Subcutaneous abdominal adipose tissue (tissue), 5 donors: ENCODE measurements at regions not wholly inside any gene's neighbourhood (a gene's known extent, or its start where the extent isn't known, plus 50 kb on each side); places are given as distances from the start of the nearest gene placed in this dataset.

Experiments used
- H3K27ac ChIP-seq: one replicate; pipeline ENCODE4 v1.7.0; 2013; ENCODE audit warnings: low read depth, mild to moderate bottlenecking, inconsistent platforms, low read length, moderate library complexity
- H3K27me3 ChIP-seq, 5 donors: one replicate each; pipeline ENCODE4 v1.7.0; 2013; ENCODE audit warnings: low read length in 5 of 5, inconsistent platforms in 1 of 5; ENCODE audit not compliant: control insufficient read depth in 5 of 5, insufficient read depth in 4 of 5
- H3K36me3 ChIP-seq, 5 donors: one replicate each; pipeline ENCODE4 v1.7.0; 2013; ENCODE audit warnings: low read length in 5 of 5; ENCODE audit not compliant: control insufficient read depth in 5 of 5, insufficient read depth in 5 of 5
- H3K4me1 ChIP-seq, 5 donors: one replicate each; pipeline ENCODE4 v1.7.0; 2013; ENCODE audit warnings: low read length in 5 of 5, mild to moderate bottlenecking in 3 of 5, moderate library complexity in 1 of 5; ENCODE audit not compliant: control insufficient read depth in 5 of 5, insufficient read depth in 5 of 5
- H3K4me3 ChIP-seq, 5 donors: one replicate each; pipeline ENCODE4 v1.7.0; 2013; ENCODE audit warnings: low read length in 5 of 5, low read depth in 1 of 5
- H3K9ac ChIP-seq, 5 donors: one replicate each; pipeline ENCODE4 v1.7.0; 2013; ENCODE audit warnings: low read length in 5 of 5, mild to moderate bottlenecking in 4 of 5, moderate library complexity in 3 of 5
- H3K9me3 ChIP-seq, 5 donors: one replicate each; pipeline ENCODE4 v1.7.0; 2013; ENCODE audit warnings: low read length in 5 of 5; ENCODE audit not compliant: control insufficient read depth in 5 of 5
- donor health status: healthy.
- donor health status: healthy.
- donor health status: healthy.
- donor health status: healthy.
- donor health status: healthy.

DNA sequence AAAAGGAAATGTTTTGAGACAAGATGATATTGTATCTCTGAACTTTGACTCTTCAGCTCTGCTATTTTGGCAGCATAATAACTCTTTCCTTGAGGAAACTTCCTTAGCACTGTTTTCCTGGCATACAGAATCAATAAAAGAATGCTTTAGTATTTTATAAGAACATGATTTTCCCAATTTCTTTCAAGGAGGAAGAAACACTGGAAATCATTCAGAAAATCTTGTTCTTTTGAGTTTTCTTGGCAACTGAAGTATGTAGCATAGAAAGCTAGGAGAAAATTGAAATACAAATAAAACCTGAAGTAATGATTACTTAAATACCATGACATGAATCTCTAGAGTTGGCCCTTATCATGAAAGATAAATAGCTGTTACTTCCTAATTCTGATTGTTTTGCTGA is 461.4 kb upstream of the ZNF608 start:
- H3K27ac ChIP-seq: no peak overlapping the region
- H3K9ac ChIP-seq: no peak overlapping the region
- H3K9me3 ChIP-seq: no peaks in the 10 kb centered on the region
- H3K36me3 ChIP-seq: no peaks in the 10 kb centered on the region
- H3K4me3 ChIP-seq: no peak overlapping the region
- H3K27me3 ChIP-seq: no peaks in the 10 kb centered on the region
- peaks cover 0 to 7% (median 0%) of the 10 kb centered on the region in 5 donors for H3K4me1 ChIP-seq

DNA sequence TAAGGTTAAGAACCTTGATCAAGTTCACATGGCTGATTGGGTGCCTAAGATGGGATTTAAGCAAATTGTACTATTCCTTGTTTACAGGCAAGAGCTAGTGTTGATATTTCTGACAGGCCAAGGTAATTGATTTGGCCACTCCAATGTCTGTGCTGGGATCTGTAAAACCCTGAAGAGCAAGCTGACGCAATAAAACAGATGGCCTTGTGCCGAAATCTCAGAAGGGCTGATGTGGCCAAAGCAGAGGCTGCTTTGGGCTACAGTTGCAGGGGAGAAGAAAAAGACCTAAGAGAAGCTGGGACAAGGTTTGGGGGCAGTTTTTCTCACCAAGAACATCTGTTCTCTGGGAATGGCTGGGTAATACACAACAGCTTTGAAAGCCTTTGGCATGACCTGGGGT is 463.2 kb upstream of the ZNF608 start:
- Histone ChIP-seq H3K27me3 (no peaks in the 10 kb centered on the region), H3K9ac (no peak overlapping the region), H3K4me3 (no peak overlapping the region), H3K4me1 (peaks cover 0 to 7% (median 0%) of the 10 kb centered on the region in 5 donors), H3K9me3 (no peaks in the 10 kb centered on the region), H3K36me3 (no peaks in the 10 kb centered on the region), H3K27ac (no peak overlapping the region)

DNA sequence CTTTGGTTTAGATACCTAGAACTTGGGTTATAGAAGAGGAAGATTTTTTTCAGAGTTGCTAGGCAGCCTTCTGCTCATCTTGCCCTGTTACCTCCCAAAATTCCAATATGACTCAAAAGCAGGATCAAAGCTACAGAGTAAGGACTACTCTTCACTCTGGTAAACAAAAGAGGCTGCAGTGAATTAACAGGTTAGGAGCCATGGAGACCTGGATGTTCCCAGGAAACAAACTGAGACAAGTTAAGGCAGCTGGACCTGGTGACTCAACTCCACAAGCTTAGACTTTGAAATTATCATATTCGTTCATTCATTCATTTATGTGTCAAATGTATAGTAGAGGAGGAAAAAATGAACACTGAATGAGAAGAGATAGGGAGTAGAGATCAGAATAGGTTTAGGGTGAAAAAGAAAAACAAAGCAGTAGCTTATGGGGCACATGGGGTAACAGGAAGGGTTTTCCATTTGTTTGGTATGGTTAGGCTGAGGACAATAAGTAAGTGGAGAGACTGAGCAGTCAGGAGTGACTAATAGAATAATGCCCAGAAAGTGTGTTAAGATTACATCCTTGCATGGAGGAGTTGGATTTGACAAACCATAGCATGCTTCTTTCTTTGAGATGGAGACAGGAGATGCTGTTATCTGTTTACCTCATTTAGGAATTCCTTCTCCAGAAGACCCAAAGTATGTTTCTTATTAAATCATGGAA is 464.0 kb upstream of the ZNF608 start:
- no peaks in the 10 kb centered on the region for H3K27me3 ChIP-seq
- no peaks in the 10 kb centered on the region for H3K36me3 ChIP-seq
- no peak overlapping the region for H3K9ac ChIP-seq
- no peak overlapping the region for H3K27ac ChIP-seq
- peaks cover 0 to 7% (median 0%) of the 10 kb centered on the region in 5 donors for H3K4me1 ChIP-seq
- no peak overlapping the region for H3K4me3 ChIP-seq
- H3K9me3 ChIP-seq: no peaks in the 10 kb centered on the region

DNA sequence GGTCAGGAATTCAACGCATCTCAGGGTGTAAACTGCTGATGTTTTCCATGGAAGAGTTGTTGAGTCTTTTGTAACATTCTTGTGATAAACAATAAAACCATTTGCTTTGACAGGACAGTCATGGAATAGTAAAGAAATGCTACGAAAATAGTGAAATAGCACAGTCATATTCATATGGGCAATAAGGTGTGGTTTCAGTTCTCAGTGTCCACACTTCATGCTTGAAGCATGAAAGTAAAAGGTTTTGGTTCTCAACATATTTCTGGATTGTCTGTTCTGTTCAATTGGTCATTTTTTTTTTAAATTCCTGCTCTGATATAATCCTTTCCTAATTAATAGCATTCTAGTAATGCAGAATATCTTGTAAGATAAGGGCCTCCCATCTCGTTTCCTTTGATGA is 467.6 kb upstream of the ZNF608 start:
- no peak overlapping the region for H3K4me3 ChIP-seq
- H3K27me3 ChIP-seq: no peaks in the 10 kb centered on the region
- H3K27ac ChIP-seq: no peak overlapping the region
- no peaks in the 10 kb centered on the region for H3K9me3 ChIP-seq
- no peak overlapping the region for H3K9ac ChIP-seq
- peaks cover 0 to 7% (median 0%) of the 10 kb centered on the region in 5 donors for H3K4me1 ChIP-seq
- H3K36me3 ChIP-seq: no peaks in the 10 kb centered on the region

DNA sequence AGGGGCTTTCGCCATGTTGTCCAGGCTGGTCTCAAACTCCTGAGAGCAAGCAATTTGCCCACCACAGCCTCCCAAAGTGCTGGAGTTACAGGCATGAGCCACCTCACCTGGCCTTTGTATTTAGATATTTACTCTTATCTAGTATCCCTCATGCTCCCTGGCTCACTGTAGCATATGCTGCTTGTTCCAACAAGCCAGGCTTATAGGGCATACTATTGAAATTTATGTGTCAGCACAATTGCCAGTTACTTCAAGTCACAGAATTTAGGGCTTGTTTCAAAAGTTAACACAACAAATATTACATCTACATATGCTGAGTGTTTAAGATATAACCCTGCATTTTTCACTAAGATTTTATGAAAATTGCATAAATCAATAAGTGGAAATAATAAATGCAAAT is 469.2 kb upstream of the ZNF608 start:
- Histone ChIP-seq H3K27me3 (no peaks in the 10 kb centered on the region), H3K4me1 (no peaks in the 10 kb centered on the region), H3K36me3 (no peaks in the 10 kb centered on the region), H3K9ac (no peak overlapping the region), H3K4me3 (no peak overlapping the region), H3K27ac (no peak overlapping the region), H3K9me3 (no peaks in the 10 kb centered on the region)

DNA sequence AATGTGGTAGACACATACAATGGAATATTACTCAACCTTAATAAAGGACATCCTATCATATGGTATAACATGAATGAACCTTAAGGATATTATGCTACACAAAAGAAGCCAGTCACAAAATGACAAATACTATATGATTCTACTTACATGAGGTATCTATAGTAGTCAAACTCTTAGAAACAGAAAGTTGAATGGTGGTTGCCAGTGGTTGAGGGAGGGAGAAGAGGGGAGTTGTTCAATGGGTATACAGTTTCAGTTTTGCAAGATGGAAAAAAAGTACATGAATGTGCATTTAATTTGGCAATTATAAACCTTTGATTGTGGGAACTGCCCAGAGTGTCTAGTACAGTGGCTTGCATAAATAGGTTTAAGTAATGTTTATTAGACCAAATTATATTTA is 473.3 kb upstream of the ZNF608 start:
- Histone ChIP-seq H3K9me3 (no peaks in the 10 kb centered on the region), H3K4me3 (no peak overlapping the region), H3K4me1 (no peaks in the 10 kb centered on the region), H3K27ac (no peak overlapping the region), H3K27me3 (no peaks in the 10 kb centered on the region), H3K9ac (no peak overlapping the region), H3K36me3 (no peaks in the 10 kb centered on the region)

DNA sequence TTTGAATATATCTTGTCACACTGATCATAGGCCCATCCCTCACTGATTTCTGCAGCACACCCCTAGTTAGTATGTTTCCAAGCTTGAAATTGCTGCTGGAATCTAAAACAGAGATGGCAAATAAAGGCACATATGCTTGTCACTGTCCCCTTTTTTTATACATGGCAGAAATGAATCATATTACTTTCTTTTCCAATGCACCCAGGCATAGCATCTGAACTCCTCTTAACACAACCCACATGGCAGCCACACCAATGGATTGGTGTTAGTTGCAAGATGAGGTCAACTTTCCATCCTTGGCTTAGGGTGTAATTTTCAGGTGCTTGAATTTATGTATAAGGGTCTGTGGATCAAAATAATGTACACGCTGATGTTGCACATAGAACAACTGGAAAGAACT is 473.8 kb upstream of the ZNF608 start:
- H3K4me3 ChIP-seq: no peak overlapping the region
- no peak overlapping the region for H3K9ac ChIP-seq
- H3K4me1 ChIP-seq: no peaks in the 10 kb centered on the region
- no peaks in the 10 kb centered on the region for H3K27me3 ChIP-seq
- no peak overlapping the region for H3K27ac ChIP-seq
- no peaks in the 10 kb centered on the region for H3K36me3 ChIP-seq
- no peaks in the 10 kb centered on the region for H3K9me3 ChIP-seq

DNA sequence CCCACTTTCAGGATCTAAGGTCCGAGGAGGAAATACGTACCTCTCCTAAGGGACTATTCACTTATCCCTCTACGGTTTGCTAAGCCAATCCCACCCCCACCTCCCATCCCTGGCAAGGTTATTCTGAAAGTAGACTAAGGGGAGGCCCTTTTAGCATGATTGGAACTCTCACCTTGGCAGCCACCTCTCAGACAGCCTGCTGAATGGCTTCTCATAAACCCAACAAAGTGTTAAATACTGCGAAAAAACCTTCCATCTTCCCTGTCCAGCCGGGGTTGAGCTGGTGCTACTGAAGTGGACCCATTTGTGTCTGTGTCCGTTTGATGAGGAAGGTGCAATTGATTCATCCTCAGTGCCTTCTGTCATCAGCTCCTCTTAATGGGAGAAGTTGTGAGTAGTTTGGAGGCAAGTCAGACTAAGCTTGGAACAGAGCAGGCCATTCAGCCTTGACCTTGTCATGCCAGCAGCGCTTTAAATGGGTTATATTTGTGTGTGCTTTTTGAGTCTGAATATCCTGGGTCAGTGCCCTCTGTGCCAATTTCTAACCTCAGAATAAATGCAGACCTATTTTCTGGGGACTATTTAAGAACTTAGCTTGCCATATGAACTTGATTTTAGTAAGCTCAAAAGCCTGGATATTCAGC is 476.3 kb upstream of the ZNF608 start:
- Histone ChIP-seq H3K27me3 (no peaks in the 10 kb centered on the region), H3K36me3 (no peaks in the 10 kb centered on the region), H3K9ac (no peak overlapping the region), H3K4me1 (no peaks in the 10 kb centered on the region), H3K27ac (no peak overlapping the region), H3K4me3 (no peak overlapping the region), H3K9me3 (no peaks in the 10 kb centered on the region)

DNA sequence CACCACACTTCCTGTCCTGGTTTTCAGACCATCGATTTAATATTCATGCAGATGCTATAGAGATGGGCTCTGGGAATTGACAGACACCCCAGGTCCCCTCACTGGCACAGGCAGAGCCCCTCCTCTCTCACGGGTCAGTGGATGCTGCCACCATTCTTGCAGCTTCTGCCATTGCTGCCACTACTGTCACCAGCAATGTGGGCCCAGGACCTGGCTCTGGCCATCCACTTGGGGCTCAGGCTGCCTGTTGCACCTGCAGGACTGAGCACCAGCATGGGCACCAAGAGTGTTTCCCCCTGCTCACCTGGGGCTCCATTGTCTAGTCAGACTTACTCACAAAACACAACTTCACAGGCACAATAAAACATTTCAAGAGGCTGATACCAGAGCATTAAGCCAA is 479.0 kb upstream of the ZNF608 start:
- H3K9ac ChIP-seq: no peak overlapping the region

DNA sequence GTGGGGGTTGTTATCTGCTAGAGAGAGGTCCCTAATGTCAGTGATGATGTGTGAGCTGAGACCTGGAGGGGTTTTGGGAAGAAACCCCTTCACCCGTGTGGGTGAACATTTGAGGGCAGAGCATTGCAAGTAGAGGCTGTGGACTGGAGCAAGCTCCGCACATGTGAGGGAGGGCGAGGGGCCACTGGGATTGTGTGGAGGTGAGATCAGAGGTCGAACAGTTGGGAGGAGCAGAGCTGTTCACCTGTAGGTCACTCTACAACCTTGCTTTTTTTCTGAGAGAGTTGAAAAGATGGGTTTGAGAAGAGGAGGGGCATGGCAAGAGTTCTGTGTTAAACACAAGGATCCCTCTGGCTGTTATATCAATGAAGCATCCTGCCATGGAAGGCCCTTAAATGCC is 480.4 kb upstream of the ZNF608 start:
- Histone ChIP-seq H3K36me3 (no peaks in the 10 kb centered on the region), H3K9me3 (no peaks in the 10 kb centered on the region), H3K27ac (no peak overlapping the region), H3K4me3 (no peak overlapping the region), H3K4me1 (no peaks in the 10 kb centered on the region), H3K27me3 (no peaks in the 10 kb centered on the region), H3K9ac (no peak overlapping the region)

More for the DNA sequence above, 479.0 kb upstream of the ZNF608 start:
- Histone ChIP-seq H3K4me3 (no peak overlapping the region), H3K4me1 (no peaks in the 10 kb centered on the region), H3K27ac (no peak overlapping the region), H3K9me3 (no peaks in the 10 kb centered on the region), H3K36me3 (no peaks in the 10 kb centered on the region), H3K27me3 (no peaks in the 10 kb centered on the region)
